ENCODE measurements at regions not wholly inside any gene's neighbourhood (a gene's known extent, or its start where the extent isn't known, plus 50 kb on each side); places are given as distances from the start of the nearest gene placed in this dataset.

- Histone ChIP-seq H2BK15ac (ENCODE audit: low read length) (no peak overlapping the region), H3K4me2 (ENCODE audit: insufficient read depth in 1 of 2, low read depth in 2 of 2, low read length in 2 of 2) (no peak overlapping the region), H3K14ac (ENCODE audit: insufficient read length) (no peak overlapping the region), H3K4me1 (replicated peaks in 1 of 4; ENCODE audit: control insufficient read depth in 3 of 4, insufficient read depth in 4 of 4, low read length in 3 of 4) (no peaks in the 10 kb centered on the region), H2BK120ac (replicated peaks; ENCODE audit: low read depth, low read length) (no peak overlapping the region), H2BK5ac (ENCODE audit: low read depth, low read length) (no peak overlapping the region), H4K8ac (ENCODE audit: extremely low read depth, insufficient read depth, low read length) (no peak overlapping the region), H3K9ac (replicated peaks in 1 of 4; ENCODE audit: extremely low read depth in 1 of 4, low read depth in 3 of 4, low read length in 3 of 4) (no peak overlapping the region), H2AK5ac (ENCODE audit: low read depth, low read length) (no peak overlapping the region), H3K27ac (ENCODE audit: low read depth, low read length) (no peak overlapping the region), H3K23ac (ENCODE audit: insufficient read length) (no peak overlapping the region), H4K5ac (ENCODE audit: insufficient read length, low read depth, low read length) (no peak overlapping the region), H3K56ac (replicated peaks; ENCODE audit: insufficient read length, low read depth, low read length) (no peak overlapping the region), H4K20me1 (replicated peaks in 1 of 2; ENCODE audit: control insufficient read depth in 1 of 2, insufficient read depth in 2 of 2, low read length in 2 of 2) (no peaks in the 10 kb centered on the region), H3K4ac (replicated peaks; ENCODE audit: insufficient read length, low read depth, low read length) (no peak overlapping the region), H2BK20ac (ENCODE audit: low read length) (no peak overlapping the region), H2AFZ (ENCODE audit: low read length) (no peak overlapping the region), H3K23me2 (ENCODE audit: low read depth, low read length) (no peaks in the 10 kb centered on the region), H3K27me3 (replicated peaks in 1 of 4; ENCODE audit: control insufficient read depth in 3 of 4, extremely low read depth in 1 of 4, insufficient read depth in 3 of 4, low read length in 3 of 4) (no peaks in the 10 kb centered on the region), H3K4me3 (ENCODE audit: extremely low read depth in 1 of 4, insufficient read depth in 2 of 4, low read depth in 3 of 4, low read length in 4 of 4) (no peak overlapping the region), H3K9me3 (ENCODE audit: insufficient read depth in 2 of 2, low read depth in 1 of 2, low read length in 1 of 2) (no peaks in the 10 kb centered on the region), H3K79me2 (ENCODE audit: control insufficient read depth in 1 of 2, insufficient read depth in 2 of 2, low read length in 2 of 2) (no peaks in the 10 kb centered on the region), H3K18ac (ENCODE audit: extremely low read depth, low read length) (no peak overlapping the region), H4K91ac (replicated peaks; ENCODE audit: insufficient read length, low read length) (no peak overlapping the region), H2BK12ac (ENCODE audit: low read depth, low read length) (no peak overlapping the region), H3K36me3 (ENCODE audit: control insufficient read depth in 2 of 4, insufficient read depth in 4 of 4, low read length in 3 of 4) (no peaks in the 10 kb centered on the region), H3K79me1 (ENCODE audit: low read depth, low read length) (no peaks in the 10 kb centered on the region)
- no peak for DNase-seq (ENCODE audit: low read depth in 1 of 2, low spot score in 2 of 2)
- ChIA-PET CTCF (ENCODE audit: partially characterized antibody) (no interaction called here), POLR2A (ENCODE audit: partially characterized antibody) (no interaction called here)
- no peak for FAIRE-seq
- TF ChIP-seq SP2 (IDR thresholded peaks at IDR 0.05; ENCODE audit: low read length) (no peak), FOSL1 (IDR thresholded peaks at IDR 0.05; ENCODE audit: insufficient read depth, low read depth, low read length) (no peak), USF2 (IDR thresholded peaks at IDR 0.05; ENCODE audit: low read length) (no peak), EZH2 (IDR thresholded peaks at IDR 0.05; ENCODE audit: low read depth, low read length, severe bottlenecking) (no peak), RAD21 (IDR thresholded peaks at IDR 0.05 in 1 of 2, conservative IDR thresholded peaks at IDR 0.05 in 1 of 2; ENCODE audit: low read depth in 2 of 2, low read length in 2 of 2) (no peak)
Observed at GRCh38 chr6:81609736-81610135, 142.7 kb downstream of the TENT5A start.

Data from H1 (cell line).